OCI-LY7 (cell line): ENCODE measurements at regions not wholly inside any gene's neighbourhood (a gene's known extent, or its start where the extent isn't known, plus 50 kb on each side); places are given as distances from the start of the nearest gene placed in this dataset.

Experiments used
- CTCF ChIP-seq: fragments of 200-600 bp; sonication (generic); conservative IDR thresholded peaks from 2 replicates; pipeline ENCODE4 v1.5.1; 2014; ENCODE audit warnings: mild to moderate bottlenecking, antibody characterized with exemption, low read length, moderate library complexity, mixed read lengths
- EZH2phosphoT487 ChIP-seq: fragments of 200-600 bp; sonication (generic); IDR thresholded peaks from 2 replicates; pipeline ENCODE4 v1.6.1; 2018; ENCODE audit warnings: low read depth, borderline replicate concordance, mild to moderate bottlenecking, mixed run types, antibody characterized with exemption, low read length, moderate library complexity, mixed read lengths

GRCh38 chr5:98307811-98308210 lies 465.7 kb upstream of the RGMB start:
- no peak for TF ChIP-seq CTCF
- no peak for TF ChIP-seq EZH2phosphoT487
